ENCODE measurements at regions not wholly inside any gene's neighbourhood (a gene's known extent, or its start where the extent isn't known, plus 50 kb on each side); places are given as distances from the start of the nearest gene placed in this dataset.
A peak's percentile ranks its signal among the peaks of the same experiment; 100 is the strongest.

DNA sequence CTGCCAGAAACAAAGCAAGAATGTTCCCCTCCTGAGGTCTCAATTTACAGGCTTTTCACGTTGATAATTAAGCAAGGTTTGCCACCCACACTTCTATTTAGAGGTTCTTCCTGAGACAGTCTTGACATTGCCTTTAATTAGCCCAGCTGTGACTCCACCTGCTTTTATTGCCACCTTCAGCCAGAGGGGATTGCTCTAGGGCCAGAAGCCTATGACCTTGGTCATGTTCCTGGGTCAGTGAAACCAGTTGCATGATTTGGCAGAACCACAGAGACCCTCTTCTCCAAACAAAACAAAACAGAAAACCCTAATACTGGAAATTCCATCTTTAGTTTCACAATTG is 89.8 kb downstream of the APIP start:
- Histone ChIP-seq H3K4me3 (replicated peaks in 1 of 2; ENCODE audit: low read depth in 1 of 2, low read length in 2 of 2) (no peak overlapping the region), H3K79me2 (ENCODE audit: insufficient read depth, low read length) (no peaks in the 10 kb centered on the region), H4K20me1 (ENCODE audit: insufficient read depth) (no peaks in the 10 kb centered on the region), H3K4me1 (ENCODE audit: control insufficient read depth in 1 of 2, insufficient read depth in 2 of 2, low read length in 2 of 2) (peaks cover 10 to 55% of the 10 kb centered on the region in 2 experiments; a peak in 3 of 4 replicates), H3K36me3 (ENCODE audit: control insufficient read depth in 1 of 2, insufficient read depth in 2 of 2, low read length in 2 of 2) (no peaks in the 10 kb centered on the region), H3K9me3 (ENCODE audit: control insufficient read depth in 1 of 2, insufficient read depth in 1 of 2, low read depth in 1 of 2, low read length in 2 of 2) (no peaks in the 10 kb centered on the region), H3K4me2 (ENCODE audit: low read length) (peak overlapping the region; percentile 51; the same call in 1 of the 2 replicates), H3K9ac (ENCODE audit: low read length) (0 out of 2 replicates have a peak overlapping the region, but pooled peaks have one; percentile 24), H3K27me3 (ENCODE audit: insufficient read depth, low read length) (no peaks in the 10 kb centered on the region), H3K9me2 (ENCODE audit: insufficient read depth) (no peaks in the 10 kb centered on the region), H2AFZ (ENCODE audit: low read depth, low read length, poor library complexity, severe bottlenecking) (no peak overlapping the region), H3K27ac (ENCODE audit: low read depth, low read length) (peak overlapping the region; percentile 19; the same call in 1 of the 2 replicates)
- ATAC-seq, result no peak
- no TSS peak for BruUV-seq (replicated peaks)
- intact Hi-C loops (cut with micrococcal nuclease), result no loop called here
- ChIA-PET POLR2A (no interaction called here), RAD21 (ENCODE audit: low non-redundant PET in 1 of 2, low total read pairs in 2 of 2, uncharacterized antibody in 2 of 2, unreplicated experiment in 2 of 2) (no interaction called here), CTCF (no interaction called here)
- DNase-seq (ENCODE audit: low read depth, low spot score), result no peak
- no peak for TF ChIP-seq JUND (IDR thresholded peaks at IDR 0.05)
- no peak for TF ChIP-seq SRF (IDR thresholded peaks at IDR 0.05; ENCODE audit: low read depth)
- TF ChIP-seq POLR2A (IDR thresholded peaks at IDR 0.05; ENCODE audit: borderline replicate concordance, extremely low read depth, insufficient read depth, insufficient read length), result no peak
- TF ChIP-seq, protein P1, sequence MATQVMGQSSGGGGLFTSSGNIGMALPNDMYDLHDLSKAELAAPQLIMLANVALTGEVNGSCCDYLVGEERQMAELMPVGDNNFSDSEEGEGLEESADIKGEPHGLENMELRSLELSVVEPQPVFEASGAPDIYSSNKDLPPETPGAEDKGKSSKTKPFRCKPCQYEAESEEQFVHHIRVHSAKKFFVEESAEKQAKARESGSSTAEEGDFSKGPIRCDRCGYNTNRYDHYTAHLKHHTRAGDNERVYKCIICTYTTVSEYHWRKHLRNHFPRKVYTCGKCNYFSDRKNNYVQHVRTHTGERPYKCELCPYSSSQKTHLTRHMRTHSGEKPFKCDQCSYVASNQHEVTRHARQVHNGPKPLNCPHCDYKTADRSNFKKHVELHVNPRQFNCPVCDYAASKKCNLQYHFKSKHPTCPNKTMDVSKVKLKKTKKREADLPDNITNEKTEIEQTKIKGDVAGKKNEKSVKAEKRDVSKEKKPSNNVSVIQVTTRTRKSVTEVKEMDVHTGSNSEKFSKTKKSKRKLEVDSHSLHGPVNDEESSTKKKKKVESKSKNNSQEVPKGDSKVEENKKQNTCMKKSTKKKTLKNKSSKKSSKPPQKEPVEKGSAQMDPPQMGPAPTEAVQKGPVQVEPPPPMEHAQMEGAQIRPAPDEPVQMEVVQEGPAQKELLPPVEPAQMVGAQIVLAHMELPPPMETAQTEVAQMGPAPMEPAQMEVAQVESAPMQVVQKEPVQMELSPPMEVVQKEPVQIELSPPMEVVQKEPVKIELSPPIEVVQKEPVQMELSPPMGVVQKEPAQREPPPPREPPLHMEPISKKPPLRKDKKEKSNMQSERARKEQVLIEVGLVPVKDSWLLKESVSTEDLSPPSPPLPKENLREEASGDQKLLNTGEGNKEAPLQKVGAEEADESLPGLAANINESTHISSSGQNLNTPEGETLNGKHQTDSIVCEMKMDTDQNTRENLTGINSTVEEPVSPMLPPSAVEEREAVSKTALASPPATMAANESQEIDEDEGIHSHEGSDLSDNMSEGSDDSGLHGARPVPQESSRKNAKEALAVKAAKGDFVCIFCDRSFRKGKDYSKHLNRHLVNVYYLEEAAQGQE (IDR thresholded peaks at IDR 0.05; ENCODE audit: low read depth), result no peak
- no peak for TF ChIP-seq EZH2 (IDR thresholded peaks at IDR 0.05)
- TF ChIP-seq, protein P2, sequence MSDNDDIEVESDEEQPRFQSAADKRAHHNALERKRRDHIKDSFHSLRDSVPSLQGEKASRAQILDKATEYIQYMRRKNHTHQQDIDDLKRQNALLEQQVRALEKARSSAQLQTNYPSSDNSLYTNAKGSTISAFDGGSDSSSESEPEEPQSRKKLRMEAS (IDR thresholded peaks at IDR 0.05), result no peak
